ENCODE measurements at regions not wholly inside any gene's neighbourhood (a gene's known extent, or its start where the extent isn't known, plus 50 kb on each side); places are given as distances from the start of the nearest gene placed in this dataset.

DNA sequence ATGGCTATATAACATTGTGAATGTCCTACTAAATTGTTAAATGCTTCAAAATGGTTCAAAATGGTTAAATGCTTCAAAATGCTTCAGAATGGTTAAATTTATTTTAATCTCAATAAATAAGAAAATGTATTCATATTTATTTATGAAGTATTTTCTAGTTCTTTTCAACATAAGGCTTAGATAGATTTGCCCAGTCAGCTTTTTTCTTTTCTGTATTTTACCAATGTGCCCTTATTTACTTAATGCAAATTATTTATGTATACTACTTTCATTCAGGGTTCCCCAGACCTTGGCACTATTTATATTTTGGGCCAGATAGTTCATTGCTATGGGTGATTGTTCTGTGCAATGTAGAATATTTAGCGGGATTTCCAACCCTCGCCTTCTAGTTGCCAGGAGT, 546.7 kb downstream of the RIT2 start:
- Histone ChIP-seq H3K27me3 (ENCODE audit: insufficient read depth) (no peaks in the 10 kb centered on the region), H3K9ac (no peak overlapping the region), H3K4me2 (no peak overlapping the region), H3K79me2 (ENCODE audit: insufficient read depth) (no peaks in the 10 kb centered on the region), H3F3A (replicated peaks; ENCODE audit: insufficient read depth) (no peaks in the 10 kb centered on the region), H3K4me1 (ENCODE audit: control insufficient read depth in 1 of 2, insufficient read depth in 2 of 2, low read depth in 1 of 2, low read length in 1 of 2) (no peaks in the 10 kb centered on the region), H3K36me3 (replicated peaks in 1 of 2; ENCODE audit: control insufficient read depth in 1 of 2, insufficient read depth in 2 of 2, low read length in 1 of 2) (no peaks in the 10 kb centered on the region), H3K27ac (ENCODE audit: low read depth in 2 of 2, low read length in 1 of 2) (no peak overlapping the region), H3K9me3 (no peaks in the 10 kb centered on the region), H2AFZ (ENCODE audit: low read depth) (no peak overlapping the region), H3K9me2 (peaks cover 5% of the 10 kb centered on the region; the same call in 1 of the 2 replicates), H4K20me1 (ENCODE audit: insufficient read depth) (no peaks in the 10 kb centered on the region), H3K4me3 (ENCODE audit: low read depth in 2 of 2, low read length in 1 of 2) (no peak overlapping the region)
- 64% methylated on average over 2 of the region's 2 CpGs for WGBS (ENCODE audit: low lambda C conversion rate)
- ChIA-PET CTCF (interaction anchor here (1.0 kb wide), 1 partner anchor 19 kb away, joined by 3 read pairs; no protein-coding TSS in a partner anchor), POLR2A (no interaction called here)
- DNase-seq, result no peak
- TF ChIP-seq NFIC (IDR thresholded peaks at IDR 0.05; ENCODE audit: borderline replicate concordance) (no peak), GABPA (IDR thresholded peaks at IDR 0.05; ENCODE audit: low read depth) (no peak), JUND (IDR thresholded peaks at IDR 0.05) (no peak), ELF1 (IDR thresholded peaks at IDR 0.05) (no peak), TCF12 (IDR thresholded peaks at IDR 0.05) (no peak), FOXM1 (IDR thresholded peaks at IDR 0.05; ENCODE audit: low read depth) (no peak), EZH2phosphoT487 (IDR thresholded peaks at IDR 0.05; ENCODE audit: borderline replicate concordance, low read depth) (no peak), SIN3A (IDR thresholded peaks at IDR 0.05; ENCODE audit: borderline replicate concordance, low read depth, low read length) (no peak), POLR2AphosphoS5 (IDR thresholded peaks at IDR 0.05; ENCODE audit: low read depth, low read length) (no peak), FOSL2 (IDR thresholded peaks at IDR 0.05; ENCODE audit: borderline replicate concordance, low read depth) (no peak), TEAD4 (IDR thresholded peaks at IDR 0.05; ENCODE audit: borderline replicate concordance, insufficient read depth) (no peak), FOXJ3 (CRISPR knock-in tag; IDR thresholded peaks at IDR 0.05) (no peak)
- TF ChIP-seq, protein P1, sequence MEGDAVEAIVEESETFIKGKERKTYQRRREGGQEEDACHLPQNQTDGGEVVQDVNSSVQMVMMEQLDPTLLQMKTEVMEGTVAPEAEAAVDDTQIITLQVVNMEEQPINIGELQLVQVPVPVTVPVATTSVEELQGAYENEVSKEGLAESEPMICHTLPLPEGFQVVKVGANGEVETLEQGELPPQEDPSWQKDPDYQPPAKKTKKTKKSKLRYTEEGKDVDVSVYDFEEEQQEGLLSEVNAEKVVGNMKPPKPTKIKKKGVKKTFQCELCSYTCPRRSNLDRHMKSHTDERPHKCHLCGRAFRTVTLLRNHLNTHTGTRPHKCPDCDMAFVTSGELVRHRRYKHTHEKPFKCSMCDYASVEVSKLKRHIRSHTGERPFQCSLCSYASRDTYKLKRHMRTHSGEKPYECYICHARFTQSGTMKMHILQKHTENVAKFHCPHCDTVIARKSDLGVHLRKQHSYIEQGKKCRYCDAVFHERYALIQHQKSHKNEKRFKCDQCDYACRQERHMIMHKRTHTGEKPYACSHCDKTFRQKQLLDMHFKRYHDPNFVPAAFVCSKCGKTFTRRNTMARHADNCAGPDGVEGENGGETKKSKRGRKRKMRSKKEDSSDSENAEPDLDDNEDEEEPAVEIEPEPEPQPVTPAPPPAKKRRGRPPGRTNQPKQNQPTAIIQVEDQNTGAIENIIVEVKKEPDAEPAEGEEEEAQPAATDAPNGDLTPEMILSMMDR (IDR thresholded peaks at IDR 0.05), result no peak
- TF ChIP-seq, protein P2, sequence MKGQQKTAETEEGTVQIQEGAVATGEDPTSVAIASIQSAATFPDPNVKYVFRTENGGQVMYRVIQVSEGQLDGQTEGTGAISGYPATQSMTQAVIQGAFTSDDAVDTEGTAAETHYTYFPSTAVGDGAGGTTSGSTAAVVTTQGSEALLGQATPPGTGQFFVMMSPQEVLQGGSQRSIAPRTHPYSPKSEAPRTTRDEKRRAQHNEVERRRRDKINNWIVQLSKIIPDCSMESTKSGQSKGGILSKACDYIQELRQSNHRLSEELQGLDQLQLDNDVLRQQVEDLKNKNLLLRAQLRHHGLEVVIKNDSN (IDR thresholded peaks at IDR 0.05; ENCODE audit: borderline replicate concordance, low read depth), result no peak
- TF ChIP-seq, protein P3, sequence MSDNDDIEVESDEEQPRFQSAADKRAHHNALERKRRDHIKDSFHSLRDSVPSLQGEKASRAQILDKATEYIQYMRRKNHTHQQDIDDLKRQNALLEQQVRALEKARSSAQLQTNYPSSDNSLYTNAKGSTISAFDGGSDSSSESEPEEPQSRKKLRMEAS (IDR thresholded peaks at IDR 0.05; ENCODE audit: low read depth), result no peak
- TF ChIP-seq, protein P4, sequence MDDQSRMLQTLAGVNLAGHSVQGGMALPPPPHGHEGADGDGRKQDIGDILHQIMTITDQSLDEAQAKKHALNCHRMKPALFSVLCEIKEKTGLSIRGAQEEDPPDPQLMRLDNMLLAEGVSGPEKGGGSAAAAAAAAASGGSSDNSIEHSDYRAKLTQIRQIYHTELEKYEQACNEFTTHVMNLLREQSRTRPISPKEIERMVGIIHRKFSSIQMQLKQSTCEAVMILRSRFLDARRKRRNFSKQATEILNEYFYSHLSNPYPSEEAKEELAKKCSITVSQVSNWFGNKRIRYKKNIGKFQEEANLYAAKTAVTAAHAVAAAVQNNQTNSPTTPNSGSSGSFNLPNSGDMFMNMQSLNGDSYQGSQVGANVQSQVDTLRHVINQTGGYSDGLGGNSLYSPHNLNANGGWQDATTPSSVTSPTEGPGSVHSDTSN (IDR thresholded peaks at IDR 0.05), result no peak

DNA sequence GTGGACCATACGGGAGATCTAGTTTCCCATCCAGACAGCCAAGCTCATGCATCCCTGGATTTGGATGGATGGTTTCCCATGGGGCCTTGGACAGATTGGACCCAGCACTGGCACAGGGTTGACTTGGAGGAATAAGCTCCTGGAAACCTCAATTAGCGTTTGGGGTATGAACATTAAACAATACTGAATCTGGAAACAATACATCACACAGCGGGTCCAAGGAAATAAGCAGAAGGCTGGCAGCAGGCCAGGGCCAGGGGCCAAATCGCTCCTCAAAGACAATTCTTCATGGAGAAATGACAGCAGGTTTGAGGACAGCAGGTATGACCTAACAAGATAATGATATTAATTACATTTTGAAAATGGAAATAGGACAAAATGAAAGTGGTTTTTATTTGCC, 540.6 kb downstream of the RIT2 start:
- Histone ChIP-seq H3K9ac (no peak overlapping the region), H3K79me2 (ENCODE audit: insufficient read depth) (no peaks in the 10 kb centered on the region), H3K27ac (ENCODE audit: low read depth in 2 of 2, low read length in 1 of 2) (no peak overlapping the region), H3K9me2 (no peaks in the 10 kb centered on the region), H3K27me3 (ENCODE audit: insufficient read depth) (no peaks in the 10 kb centered on the region), H3K4me2 (no peak overlapping the region), H2AFZ (ENCODE audit: low read depth) (no peak overlapping the region), H3K36me3 (replicated peaks in 1 of 2; ENCODE audit: control insufficient read depth in 1 of 2, insufficient read depth in 2 of 2, low read length in 1 of 2) (no peaks in the 10 kb centered on the region), H3K4me3 (ENCODE audit: low read depth in 2 of 2, low read length in 1 of 2) (no peak overlapping the region), H4K20me1 (ENCODE audit: insufficient read depth) (no peaks in the 10 kb centered on the region), H3K4me1 (ENCODE audit: control insufficient read depth in 1 of 2, insufficient read depth in 2 of 2, low read depth in 1 of 2, low read length in 1 of 2) (no peaks in the 10 kb centered on the region; a peak in 1 of 4 replicates), H3K9me3 (no peaks in the 10 kb centered on the region), H3F3A (replicated peaks; ENCODE audit: insufficient read depth) (no peaks in the 10 kb centered on the region)
- no peak for DNase-seq
- TF ChIP-seq RXRA (IDR thresholded peaks at IDR 0.05; ENCODE audit: borderline replicate concordance, low read depth) (no peak), RCOR1 (IDR thresholded peaks at IDR 0.05; ENCODE audit: low read length) (no peak), SMC3 (IDR thresholded peaks at IDR 0.05; ENCODE audit: low read depth, low read length) (no peak), FOXM1 (IDR thresholded peaks at IDR 0.05; ENCODE audit: low read depth) (no peak), MEF2A (IDR thresholded peaks at IDR 0.05; ENCODE audit: borderline replicate concordance, low read depth) (no peak)
- TF ChIP-seq, protein P5, sequence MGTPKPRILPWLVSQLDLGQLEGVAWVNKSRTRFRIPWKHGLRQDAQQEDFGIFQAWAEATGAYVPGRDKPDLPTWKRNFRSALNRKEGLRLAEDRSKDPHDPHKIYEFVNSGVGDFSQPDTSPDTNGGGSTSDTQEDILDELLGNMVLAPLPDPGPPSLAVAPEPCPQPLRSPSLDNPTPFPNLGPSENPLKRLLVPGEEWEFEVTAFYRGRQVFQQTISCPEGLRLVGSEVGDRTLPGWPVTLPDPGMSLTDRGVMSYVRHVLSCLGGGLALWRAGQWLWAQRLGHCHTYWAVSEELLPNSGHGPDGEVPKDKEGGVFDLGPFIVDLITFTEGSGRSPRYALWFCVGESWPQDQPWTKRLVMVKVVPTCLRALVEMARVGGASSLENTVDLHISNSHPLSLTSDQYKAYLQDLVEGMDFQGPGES (IDR thresholded peaks at IDR 0.05; ENCODE audit: low read depth, low read length), result no peak
- CTCF ChIA-PET, result interaction anchor here (1.0 to 1.7 kb wide), 3 partner anchors 13 to 461 kb away, joined by 4 to 5 read pairs (median 4); no protein-coding TSS in a partner anchor
- POLR2A ChIA-PET, result no interaction called here
- 52% methylated on average over 4 of the region's 4 CpGs for WGBS (ENCODE audit: low lambda C conversion rate)
